ENCODE measurements at regions not wholly inside any gene's neighbourhood (a gene's known extent, or its start where the extent isn't known, plus 50 kb on each side); places are given as distances from the start of the nearest gene placed in this dataset.

DNA sequence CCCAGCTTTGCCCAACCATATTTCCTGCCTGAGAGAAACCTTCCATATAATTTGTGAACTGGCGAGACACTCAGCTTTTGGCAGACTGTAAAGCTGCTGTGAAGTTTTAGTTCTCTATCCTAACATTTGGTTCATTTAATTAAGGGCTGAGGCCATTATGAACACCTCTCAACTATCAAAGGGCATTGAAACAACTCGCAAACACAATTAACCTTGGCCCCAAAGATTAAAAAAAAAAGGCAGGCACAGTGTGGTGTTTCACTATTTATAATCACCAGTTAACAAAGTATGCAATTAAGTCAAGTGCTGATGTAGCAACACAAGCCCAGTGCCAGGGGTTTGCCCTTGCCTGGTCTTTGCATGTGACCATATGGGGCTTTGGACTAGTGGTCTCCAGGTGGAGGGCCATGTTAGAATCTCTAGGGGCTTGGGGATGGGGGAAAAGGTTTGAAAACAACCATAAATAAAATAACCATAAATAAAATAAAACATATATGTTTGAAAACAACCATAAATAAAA lies 297.6 kb upstream of the SKOR2 start:
- TF ChIP-seq, protein P1, sequence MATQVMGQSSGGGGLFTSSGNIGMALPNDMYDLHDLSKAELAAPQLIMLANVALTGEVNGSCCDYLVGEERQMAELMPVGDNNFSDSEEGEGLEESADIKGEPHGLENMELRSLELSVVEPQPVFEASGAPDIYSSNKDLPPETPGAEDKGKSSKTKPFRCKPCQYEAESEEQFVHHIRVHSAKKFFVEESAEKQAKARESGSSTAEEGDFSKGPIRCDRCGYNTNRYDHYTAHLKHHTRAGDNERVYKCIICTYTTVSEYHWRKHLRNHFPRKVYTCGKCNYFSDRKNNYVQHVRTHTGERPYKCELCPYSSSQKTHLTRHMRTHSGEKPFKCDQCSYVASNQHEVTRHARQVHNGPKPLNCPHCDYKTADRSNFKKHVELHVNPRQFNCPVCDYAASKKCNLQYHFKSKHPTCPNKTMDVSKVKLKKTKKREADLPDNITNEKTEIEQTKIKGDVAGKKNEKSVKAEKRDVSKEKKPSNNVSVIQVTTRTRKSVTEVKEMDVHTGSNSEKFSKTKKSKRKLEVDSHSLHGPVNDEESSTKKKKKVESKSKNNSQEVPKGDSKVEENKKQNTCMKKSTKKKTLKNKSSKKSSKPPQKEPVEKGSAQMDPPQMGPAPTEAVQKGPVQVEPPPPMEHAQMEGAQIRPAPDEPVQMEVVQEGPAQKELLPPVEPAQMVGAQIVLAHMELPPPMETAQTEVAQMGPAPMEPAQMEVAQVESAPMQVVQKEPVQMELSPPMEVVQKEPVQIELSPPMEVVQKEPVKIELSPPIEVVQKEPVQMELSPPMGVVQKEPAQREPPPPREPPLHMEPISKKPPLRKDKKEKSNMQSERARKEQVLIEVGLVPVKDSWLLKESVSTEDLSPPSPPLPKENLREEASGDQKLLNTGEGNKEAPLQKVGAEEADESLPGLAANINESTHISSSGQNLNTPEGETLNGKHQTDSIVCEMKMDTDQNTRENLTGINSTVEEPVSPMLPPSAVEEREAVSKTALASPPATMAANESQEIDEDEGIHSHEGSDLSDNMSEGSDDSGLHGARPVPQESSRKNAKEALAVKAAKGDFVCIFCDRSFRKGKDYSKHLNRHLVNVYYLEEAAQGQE (IDR thresholded peaks at IDR 0.05; ENCODE audit: insufficient read depth in 1 of 2, low read depth in 2 of 2, low read length in 2 of 2), result no peak
- no peak for TF ChIP-seq POLR2AphosphoS5 (IDR thresholded peaks at IDR 0.05; ENCODE audit: low read depth, low read length)

Measured in PFSK-1 (cell line).